GM18868 (cell line): ENCODE measurements at regions not wholly inside any gene's neighbourhood (a gene's known extent, or its start where the extent isn't known, plus 50 kb on each side); places are given as distances from the start of the nearest gene placed in this dataset.
"Not testable (repeated sequence)": the region's sequence is repeated elsewhere in the genome, so short reads cannot be mapped to it uniquely, and the experiment has no call there.

Source experiments
- ATAC-seq: cut with Tn5 transposase; IDR thresholded peaks from one replicate; pipeline ENCODE4 v1.9.1; 2021; ENCODE audit warnings: mild to moderate bottlenecking, moderate library complexity; ENCODE audit not compliant: unreplicated experiment

- no peak for ATAC-seq
Observed at GRCh38 chrX:140447150-140447549, 57.7 kb downstream of the SOX3 start.

- ATAC-seq = no peak
Observed at GRCh38 chrX:140440876-140441275, 64.0 kb downstream of the SOX3 start.

- ATAC-seq = no peak
Observed at GRCh38 chrX:140439476-140439875, 65.4 kb downstream of the SOX3 start.

- ATAC-seq = no peak
Observed at GRCh38 chrX:140434347-140434746, 70.5 kb downstream of the SOX3 start.

GRCh38 chrX:140433582-140433981 is 71.3 kb downstream of the SOX3 start:
- ATAC-seq = no peak

GRCh38 chrX:140432346-140433175 is 72.3 kb downstream of the SOX3 start:
- ATAC-seq = no peak

GRCh38 chrX:140431521-140431920 is 73.3 kb downstream of the SOX3 start:
- no peak for ATAC-seq

- no peak for ATAC-seq
Observed at GRCh38 chrX:140425712-140426395, 79.0 kb downstream of the SOX3 start.

GRCh38 chrX:140422501-140422900 is 82.4 kb downstream of the SOX3 start:
- ATAC-seq = no peak

GRCh38 chrX:140402131-140402530 is 102.7 kb downstream of the SOX3 start:
- not testable (repeated sequence) for ATAC-seq

GRCh38 chrX:140396326-140396725 is 108.5 kb downstream of the SOX3 start:
- not testable (repeated sequence) for ATAC-seq

- ATAC-seq = no peak
Observed at GRCh38 chrX:140393507-140393906, 111.4 kb downstream of the SOX3 start.

GRCh38 chrX:140391313-140391712 is 113.6 kb downstream of the SOX3 start:
- ATAC-seq = no peak

GRCh38 chrX:140389331-140389730 is 115.5 kb downstream of the SOX3 start:
- ATAC-seq = no peak

- ATAC-seq = no peak
Observed at GRCh38 chrX:140362861-140363260, 142.0 kb downstream of the SOX3 start.

- ATAC-seq = no peak
Observed at GRCh38 chrX:140360924-140361323, 143.9 kb downstream of the SOX3 start.

GRCh38 chrX:140360284-140360683 is 144.6 kb downstream of the SOX3 start:
- ATAC-seq = no peak

- ATAC-seq = no peak
Observed at GRCh38 chrX:140355922-140356321, 148.9 kb downstream of the SOX3 start.

GRCh38 chrX:140355429-140355828 is 149.4 kb downstream of the SOX3 start:
- ATAC-seq = no peak

- no peak for ATAC-seq
Observed at GRCh38 chrX:140354431-140355120, 150.3 kb downstream of the SOX3 start.

GRCh38 chrX:140346729-140347128 is 158.1 kb downstream of the SOX3 start:
- ATAC-seq = no peak
